ENCODE measurements at regions not wholly inside any gene's neighbourhood (a gene's known extent, or its start where the extent isn't known, plus 50 kb on each side); places are given as distances from the start of the nearest gene placed in this dataset.

- no peak for TF ChIP-seq CTCF (IDR thresholded peaks at IDR 0.05; ENCODE audit: borderline replicate concordance)
- H3K27ac ChIP-seq (replicated peaks), result no peak overlapping the region
- intact Hi-C loops (cut with micrococcal nuclease), result no loop called here
Measured at GRCh38 chr5:125581311-125581710, 834.9 kb upstream of the ZNF608 start.

GRCh38 chr5:125582352-125582751 is 835.9 kb upstream of the ZNF608 start:
- no peak for DNase-seq
- Histone ChIP-seq H3K27me3 (ENCODE audit: low read depth) (no peaks in the 10 kb centered on the region), H3K4me3 (no peak overlapping the region), H3K27ac (replicated peaks) (peak overlapping the region; percentile 49), H3K4me1 (peaks cover 35% of the 10 kb centered on the region), H3K36me3 (no peaks in the 10 kb centered on the region), H3K9me3 (replicated peaks) (peaks cover 6% of the 10 kb centered on the region)
- no peak for TF ChIP-seq CTCF (IDR thresholded peaks at IDR 0.05; ENCODE audit: borderline replicate concordance)
- intact Hi-C loops (cut with micrococcal nuclease), result no loop called here

More at GRCh38 chr5:125581311-125581710, 834.9 kb upstream of the ZNF608 start:
- Histone ChIP-seq H3K4me1 (peaks cover 35% of the 10 kb centered on the region), H3K9me3 (replicated peaks) (peaks cover 8% of the 10 kb centered on the region), H3K27me3 (ENCODE audit: low read depth) (no peaks in the 10 kb centered on the region), H3K4me3 (no peak overlapping the region), H3K36me3 (no peaks in the 10 kb centered on the region)
- no peak for DNase-seq

GRCh38 chr5:125583321-125584139 is 837.1 kb upstream of the ZNF608 start:
- no peak for DNase-seq
- TF ChIP-seq CTCF (IDR thresholded peaks at IDR 0.05; ENCODE audit: borderline replicate concordance), result no peak
- Histone ChIP-seq H3K9me3 (replicated peaks) (no peaks in the 10 kb centered on the region), H3K27ac (replicated peaks) (peak overlapping the region; percentile 49), H3K4me3 (no peak overlapping the region), H3K27me3 (ENCODE audit: low read depth) (no peaks in the 10 kb centered on the region), H3K36me3 (no peaks in the 10 kb centered on the region), H3K4me1 (peaks cover 35% of the 10 kb centered on the region)
- intact Hi-C loops (cut with micrococcal nuclease), result no loop called here

- no peaks in the 10 kb centered on the region for H3K36me3 ChIP-seq
- no peaks in the 10 kb centered on the region for H3K9me3 ChIP-seq (replicated peaks)
- H3K4me1 ChIP-seq, result peaks cover 35% of the 10 kb centered on the region
- no peak for DNase-seq
- H3K4me3 ChIP-seq, result no peak overlapping the region
- no peaks in the 10 kb centered on the region for H3K27me3 ChIP-seq (ENCODE audit: low read depth)
- H3K27ac ChIP-seq (replicated peaks), result peak overlapping the region; percentile 49
- intact Hi-C loops (cut with micrococcal nuclease), result no loop called here
- no peak for TF ChIP-seq CTCF (IDR thresholded peaks at IDR 0.05; ENCODE audit: borderline replicate concordance)
Measured at GRCh38 chr5:125584140-125584520, 837.7 kb upstream of the ZNF608 start.

GRCh38 chr5:125587631-125588030 is 835.6 kb upstream of the GRAMD2B start:
- no peak for TF ChIP-seq CTCF (IDR thresholded peaks at IDR 0.05; ENCODE audit: borderline replicate concordance)
- intact Hi-C loops (cut with micrococcal nuclease), result no loop called here
- H3K4me1 ChIP-seq, result peaks cover 20% of the 10 kb centered on the region
- DNase-seq, result no peak
- no peak overlapping the region for H3K27ac ChIP-seq (replicated peaks)
- H3K36me3 ChIP-seq, result no peaks in the 10 kb centered on the region
- H3K4me3 ChIP-seq, result no peak overlapping the region
- no peaks in the 10 kb centered on the region for H3K27me3 ChIP-seq (ENCODE audit: low read depth)
- H3K9me3 ChIP-seq (replicated peaks), result no peaks in the 10 kb centered on the region

Measured in left ventricle myocardium inferior (tissue), 1 donor.